Activated naive CD8-positive, alpha-beta T cell treated with anti-CD3 and anti-CD28 coated beads, Interleukin-2, amount 50 U/mL, for 24 hours (primary cell): ENCODE measurements at regions not wholly inside any gene's neighbourhood (a gene's known extent, or its start where the extent isn't known, plus 50 kb on each side); places are given as distances from the start of the nearest gene placed in this dataset.
"Not testable (repeated sequence)": the region's sequence is repeated elsewhere in the genome, so short reads cannot be mapped to it uniquely, and the experiment has no call there.

ENCODE experiments used
- ATAC-seq: fragments of 150-1000 bp; cut with Tn5 transposase; one replicate; pipeline ENCODE4 v1.10.0; 2021
- DNase-seq: peaks from one replicate; pipeline ENCODE4 v3.0.0; 2021
- H3K27ac Mint-ChIP-seq: one replicate; pipeline ENCODE4 v1.8.0; 2021; ENCODE audit warnings: mild to moderate bottlenecking, mixed read lengths
- H3K27me3 Mint-ChIP-seq: one replicate; pipeline ENCODE4 v1.8.0; 2021; ENCODE audit warnings: mixed read lengths
- H3K36me3 Mint-ChIP-seq: one replicate; pipeline ENCODE4 v1.8.0; 2021; ENCODE audit warnings: low read depth, mixed read lengths
- H3K4me1 Mint-ChIP-seq: one replicate; pipeline ENCODE4 v1.8.0; 2021; ENCODE audit warnings: mixed read lengths
- H3K4me3 Mint-ChIP-seq: one replicate; pipeline ENCODE4 v1.8.0; 2021; ENCODE audit warnings: mild to moderate bottlenecking, moderate library complexity, mixed read lengths
- H3K9me3 Mint-ChIP-seq: one replicate; pipeline ENCODE4 v1.8.0; 2021; ENCODE audit warnings: mixed read lengths

DNA sequence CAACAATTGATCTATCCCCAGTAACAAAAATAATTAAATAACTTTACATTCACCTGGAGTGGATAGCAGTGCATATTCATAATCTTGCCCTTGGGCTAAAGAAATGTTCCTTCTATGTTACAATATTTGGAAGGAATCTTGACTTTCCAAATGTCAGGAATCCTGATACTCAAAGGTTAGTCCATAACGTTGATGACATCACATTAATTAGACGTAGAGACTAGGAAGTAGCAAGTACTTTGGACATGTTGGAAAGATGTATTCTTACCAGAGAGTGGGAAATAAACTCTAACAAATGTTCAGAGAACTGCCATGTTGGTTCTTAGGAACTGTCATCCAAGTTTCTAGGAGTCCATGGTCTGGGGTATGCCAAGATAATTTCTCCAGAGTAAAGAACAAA is 70.6 kb upstream of the SLC25A36 start:
- no peak for DNase-seq
- Mint-ChIP-seq H3K4me3 (no peak overlapping the region), H3K27ac (no peak overlapping the region), H3K4me1 (no peaks in the 10 kb centered on the region), H3K27me3 (no peaks in the 10 kb centered on the region), H3K36me3 (no peaks in the 10 kb centered on the region), H3K9me3 (no peaks in the 10 kb centered on the region)
- ATAC-seq = no peak

DNA sequence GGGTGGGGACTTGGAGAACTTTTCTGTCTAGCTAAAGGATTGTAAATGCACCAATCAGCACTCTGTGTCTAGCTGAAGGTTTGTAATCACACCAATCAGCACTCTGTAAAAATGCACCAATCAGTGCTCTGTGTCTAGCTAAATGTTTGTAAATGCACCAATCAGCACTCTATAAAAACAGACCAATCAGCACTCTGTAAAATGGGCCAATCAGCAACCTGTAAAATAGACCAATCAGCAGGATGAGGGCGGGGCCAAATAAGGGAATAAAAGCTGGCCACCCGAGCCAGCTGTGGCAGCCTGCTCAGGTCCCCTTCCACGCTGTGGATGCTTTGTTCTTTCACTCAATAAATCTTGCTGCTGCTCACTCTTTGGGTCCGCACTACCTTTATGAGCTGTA is 69.5 kb upstream of the SLC25A36 start:
- not testable (repeated sequence) for H3K4me1 Mint-ChIP-seq, H3K27ac Mint-ChIP-seq, H3K9me3 Mint-ChIP-seq, ATAC-seq, DNase-seq, H3K36me3 Mint-ChIP-seq, H3K27me3 Mint-ChIP-seq, H3K4me3 Mint-ChIP-seq

DNA sequence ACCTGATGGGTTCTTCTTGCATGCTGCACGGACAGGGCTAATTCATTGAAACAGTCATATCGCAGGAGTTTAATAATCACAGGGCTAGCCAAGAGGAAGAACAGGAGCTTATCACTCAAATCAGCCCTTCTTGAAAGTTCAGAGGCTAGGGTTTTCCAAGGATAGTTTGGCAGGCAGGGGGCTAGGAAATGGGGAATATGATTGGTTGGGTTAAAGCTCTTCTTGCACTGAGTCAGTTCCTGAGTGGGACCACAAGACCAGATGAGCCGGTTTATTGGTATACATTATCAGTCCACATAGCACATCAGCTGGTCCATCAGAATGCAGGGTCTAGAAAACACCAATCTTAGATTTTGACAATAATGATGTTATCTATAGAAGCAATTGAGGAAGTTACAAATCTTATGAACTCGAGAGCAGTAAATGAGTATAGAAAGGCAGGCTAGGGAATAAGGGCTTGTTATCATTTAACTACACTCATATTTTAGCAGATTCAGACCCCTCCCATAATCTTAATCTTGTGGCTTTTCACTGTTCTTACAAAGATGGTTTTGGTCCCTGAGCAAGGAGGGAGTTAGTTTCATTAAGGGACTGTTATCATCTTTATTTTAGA is 58.1 kb upstream of the SLC25A36 start:
- Mint-ChIP-seq H3K27me3 (peaks cover 9% of the 10 kb centered on the region), H3K36me3 (no peaks in the 10 kb centered on the region), H3K27ac (no peak overlapping the region), H3K4me1 (no peaks in the 10 kb centered on the region), H3K9me3 (peaks cover 3% of the 10 kb centered on the region), H3K4me3 (no peak overlapping the region)
- ATAC-seq (no peak), DNase-seq (no peak)

DNA sequence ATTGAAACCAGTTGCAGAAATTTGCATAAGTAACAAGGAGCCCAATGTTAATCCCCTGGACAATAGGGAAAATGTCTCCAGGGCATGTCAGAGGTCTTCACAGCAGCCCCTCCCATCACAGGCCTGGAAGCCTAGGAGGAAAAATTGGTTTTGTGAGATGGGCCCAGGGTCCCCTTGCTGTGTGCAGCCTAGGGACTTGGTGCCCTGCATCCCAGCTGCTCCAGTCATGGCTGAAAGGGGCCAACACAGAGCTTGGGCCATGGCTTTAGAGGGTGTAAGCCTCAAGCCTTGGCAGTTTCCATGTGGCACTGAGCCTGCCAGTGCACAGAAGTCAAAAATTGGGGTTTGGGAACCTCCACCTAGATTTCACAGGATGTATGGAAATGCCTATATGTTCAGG is 55.9 kb upstream of the SLC25A36 start:
- not testable (repeated sequence) for H3K27ac Mint-ChIP-seq, H3K27me3 Mint-ChIP-seq, ATAC-seq, H3K36me3 Mint-ChIP-seq, H3K4me1 Mint-ChIP-seq, H3K9me3 Mint-ChIP-seq, DNase-seq, H3K4me3 Mint-ChIP-seq
